Esophagus muscularis mucosa (tissue), 4 donors: ENCODE measurements at regions not wholly inside any gene's neighbourhood (a gene's known extent, or its start where the extent isn't known, plus 50 kb on each side); places are given as distances from the start of the nearest gene placed in this dataset.

Experiments
- DNase-seq: peaks from one replicate; pipeline ENCODE4 v3.0.0-alpha.2; 2017; ENCODE audit errors: extremely low spot score
- H3K27ac ChIP-seq, 4 donors: fragments of 200-600 bp; sonication (generic); replicated peaks in 1 of 4; 1 replicate in 3 of 4; 2 replicates in 1 of 4; pipeline ENCODE4 v1.5.1; 2016 to 2019; ENCODE audit warnings: mild to moderate bottlenecking in 1 of 4
- H3K27me3 ChIP-seq, 4 donors: fragments of 200-600 bp; sonication (generic); one replicate each; pipeline versions ENCODE4 v1.5.1 to v1.6.0; 2016 to 2019
- H3K36me3 ChIP-seq, 4 donors: fragments of 200-600 bp; sonication (generic); one replicate each; pipeline ENCODE4 v1.5.1; 2016 to 2019
- H3K4me1 ChIP-seq, 4 donors: fragments of 200-600 bp; sonication (generic); one replicate each; pipeline ENCODE4 v1.5.1; 2016 to 2019
- H3K4me3 ChIP-seq, 4 donors: fragments of 200-600 bp; sonication (generic); 1 replicate in 2 of 4; 2 replicates in 2 of 4; pipeline ENCODE4 v1.5.1; 2016 to 2019; ENCODE audit warnings: mild to moderate bottlenecking in 4 of 4, moderate library complexity in 1 of 4
- H3K9me3 ChIP-seq, 4 donors: fragments of 200-600 bp; sonication (generic); 1 replicate in 3 of 4; 2 replicates in 1 of 4; pipeline ENCODE4 v1.5.1; 2016 to 2019
- CTCF ChIP-seq, 3 experiments: fragments of 200-600 bp in 2 of 3; fragments of 450-650 bp in 1 of 3; sonication (generic) in 2 of 3; IDR thresholded peaks; one replicate each; pipeline ENCODE4 v1.5.1; 2017 to 2019; ENCODE audit warnings: antibody characterized with exemption in 3 of 3, mild to moderate bottlenecking in 2 of 3, moderate library complexity in 1 of 3
- EP300 ChIP-seq: sonication (generic); formaldehyde crosslinking; IDR thresholded peaks from one replicate; pipeline ENCODE4 v1.6.1; 2017; ENCODE audit warnings: antibody characterized with exemption
- POLR2A ChIP-seq: fragments of 450-650 bp; IDR thresholded peaks from one replicate; pipeline ENCODE4 v1.6.1; 2017; ENCODE audit warnings: antibody characterized with exemption, moderate library complexity, mild to moderate bottlenecking, low read depth
- POLR2AphosphoS5 ChIP-seq, 2 donors: sonication (generic); formaldehyde crosslinking; IDR thresholded peaks; one replicate each; pipeline ENCODE4 v1.6.1; 2017; ENCODE audit warnings: antibody characterized with exemption in 2 of 2
- WGBS: methylation state at CpG from one replicate; pipeline ENCODE4 v1.1.5; 2018; 5-methylcytosine and 5-hydroxymethylcytosine counted together
- intact Hi-C: fragments of 100-400 bp; cut with DNase I; formaldehyde crosslinking; loops from one replicate; pipeline ENCODE4 v1.15.1; 2023

DNA sequence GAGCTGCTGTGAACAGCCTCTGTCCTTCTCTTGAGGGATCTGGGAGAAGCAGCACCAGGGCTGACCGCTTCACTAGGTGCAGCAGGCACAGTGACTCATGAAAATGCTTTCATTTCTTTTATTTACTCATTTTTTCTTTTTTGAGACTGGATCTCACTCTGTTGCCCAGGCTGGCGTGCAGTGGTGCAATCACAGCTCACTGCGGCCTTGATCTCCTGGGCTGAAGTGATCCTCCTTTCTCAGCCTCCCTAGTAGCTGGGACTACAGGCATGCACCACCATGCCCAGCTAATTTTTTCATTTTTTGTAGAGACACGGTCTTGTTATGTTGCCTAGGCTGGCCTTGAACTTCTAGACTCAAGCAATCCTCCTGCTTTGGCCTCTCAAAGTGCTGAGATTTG lies 216.8 kb upstream of the EEF2KMT start:
- Histone ChIP-seq H3K9me3 (peaks cover 0 to 3% (median under 1%) of the 10 kb centered on the region in 4 donors), H3K4me3 (no peak overlapping the region), H3K27ac (no peak overlapping the region), H3K27me3 (no peaks in the 10 kb centered on the region), H3K4me1 (no peaks in the 10 kb centered on the region), H3K36me3 (no peaks in the 10 kb centered on the region)
- intact Hi-C loops: no loop called here
- TF ChIP-seq POLR2A: no peak
- no peak for TF ChIP-seq POLR2AphosphoS5 (IDR thresholded peaks at IDR 0.05)
- no peak for TF ChIP-seq CTCF (IDR thresholded peaks at IDR 0.05)
- no peak for TF ChIP-seq EP300
- WGBS: 78% methylated on average over 4 of the region's 4 CpGs
- DNase-seq: no peak

- Histone ChIP-seq H3K27me3 (no peaks in the 10 kb centered on the region), H3K36me3 (no peaks in the 10 kb centered on the region), H3K9me3 (peaks cover 0 to 5% (median 2%) of the 10 kb centered on the region in 4 donors), H3K4me1 (no peaks in the 10 kb centered on the region), H3K27ac (no peak overlapping the region), H3K4me3 (no peak overlapping the region)
- intact Hi-C loops: no loop called here
- no peak for TF ChIP-seq EP300
- no peak for TF ChIP-seq CTCF (IDR thresholded peaks at IDR 0.05)
- TF ChIP-seq POLR2AphosphoS5 (IDR thresholded peaks at IDR 0.05): no peak
- TF ChIP-seq POLR2A: no peak
- no peak for DNase-seq
- 70% methylated on average over 4 of the region's 4 CpGs for WGBS
Measured at GRCh38 chr16:5309946-5310611, 212.5 kb upstream of the EEF2KMT start.

DNA sequence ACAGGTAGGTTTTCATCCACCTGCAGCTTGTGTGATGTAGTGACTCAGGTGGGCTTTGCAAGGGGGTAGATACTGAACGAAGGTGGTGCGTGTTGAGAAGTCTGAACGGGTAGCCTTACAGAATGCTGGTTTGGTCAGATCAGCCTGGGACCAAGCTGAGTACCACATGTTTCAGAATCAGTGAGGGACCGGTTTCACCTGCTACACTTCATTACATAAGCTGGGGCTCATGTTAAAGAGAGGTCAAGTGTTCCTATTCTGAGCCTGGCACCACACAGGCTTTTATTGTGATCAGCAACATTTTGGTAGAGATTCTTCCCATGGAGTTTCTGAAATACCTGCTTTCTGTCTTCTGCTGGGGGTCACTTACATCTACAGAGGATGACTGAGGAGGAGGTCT lies 207.4 kb upstream of the EEF2KMT start:
- WGBS: 80% methylated on average over 4 of the region's 4 CpGs
- intact Hi-C loops: no loop called here
- no peaks in the 10 kb centered on the region for H3K27me3 ChIP-seq
- peak; percentile 37 for DNase-seq
- no peaks in the 10 kb centered on the region for H3K36me3 ChIP-seq
- TF ChIP-seq EP300 (no peak), POLR2AphosphoS5 (IDR thresholded peaks at IDR 0.05) (no peak), POLR2A (no peak), CTCF (IDR thresholded peaks at IDR 0.05) (no peak)
- H3K4me3 ChIP-seq: no peak overlapping the region
- H3K4me1 ChIP-seq: no peaks in the 10 kb centered on the region
- H3K9me3 ChIP-seq: peaks cover 0 to 28% (median 15%) of the 10 kb centered on the region in 4 donors
- H3K27ac ChIP-seq: no peak overlapping the region

GRCh38 chr16:5302372-5303114 lies 204.9 kb upstream of the EEF2KMT start:
- 81% methylated on average over 3 of the region's 3 CpGs for WGBS
- no peak for TF ChIP-seq POLR2AphosphoS5 (IDR thresholded peaks at IDR 0.05)
- TF ChIP-seq POLR2A: no peak
- TF ChIP-seq CTCF (IDR thresholded peaks at IDR 0.05): no peak
- no peak for TF ChIP-seq EP300
- no peak for DNase-seq
- intact Hi-C loops: no loop called here
- Histone ChIP-seq H3K4me3 (no peak overlapping the region), H3K36me3 (no peaks in the 10 kb centered on the region), H3K27me3 (no peaks in the 10 kb centered on the region), H3K9me3 (peaks cover 0 to 25% (median 13%) of the 10 kb centered on the region in 4 donors), H3K27ac (no peak overlapping the region), H3K4me1 (no peaks in the 10 kb centered on the region)
